GM21367 (cell line): ENCODE measurements at regions not wholly inside any gene's neighbourhood (a gene's known extent, or its start where the extent isn't known, plus 50 kb on each side); places are given as distances from the start of the nearest gene placed in this dataset.
"Not testable (repeated sequence)": the region's sequence is repeated elsewhere in the genome, so short reads cannot be mapped to it uniquely, and the experiment has no call there.

Source experiments
- ATAC-seq: cut with Tn5 transposase; IDR thresholded peaks from one replicate; pipeline ENCODE4 v1.9.1; 2021; ENCODE audit not compliant: unreplicated experiment

- no peak for ATAC-seq
Measured at GRCh38 chr6:25150863-25151262, 128.3 kb upstream of the CARMIL1 start.

- no peak for ATAC-seq
Measured at GRCh38 chr6:25153079-25153478, 126.1 kb upstream of the CARMIL1 start.

- no peak for ATAC-seq
Measured at GRCh38 chr6:25154034-25154596, 125.1 kb upstream of the CARMIL1 start.

GRCh38 chr6:25155211-25155610 is 124.0 kb upstream of the CARMIL1 start:
- no peak for ATAC-seq

- ATAC-seq, result no peak
Measured at GRCh38 chr6:25156123-25156522, 123.1 kb upstream of the CARMIL1 start.

GRCh38 chr6:25157183-25157582 is 122.0 kb upstream of the CARMIL1 start:
- ATAC-seq, result no peak

- no peak for ATAC-seq
Measured at GRCh38 chr6:25157842-25158241, 121.3 kb upstream of the CARMIL1 start.

- ATAC-seq, result not testable (repeated sequence)
Measured at GRCh38 chr6:25160134-25160533, 119.0 kb upstream of the CARMIL1 start.

- ATAC-seq, result no peak
Measured at GRCh38 chr6:25165177-25165576, 114.0 kb upstream of the CARMIL1 start.

- ATAC-seq, result no peak
Measured at GRCh38 chr6:25165800-25166199, 113.4 kb upstream of the CARMIL1 start.

- no peak for ATAC-seq
Measured at GRCh38 chr6:25166955-25167748, 112.0 kb upstream of the CARMIL1 start.

- ATAC-seq, result no peak
Measured at GRCh38 chr6:25167961-25168360, 111.2 kb upstream of the CARMIL1 start.

- no peak for ATAC-seq
Measured at GRCh38 chr6:25168637-25169036, 110.5 kb upstream of the CARMIL1 start.

- no peak for ATAC-seq
Measured at GRCh38 chr6:25169553-25169952, 109.6 kb upstream of the CARMIL1 start.

GRCh38 chr6:25169961-25170360 is 109.2 kb upstream of the CARMIL1 start:
- no peak for ATAC-seq

GRCh38 chr6:25170640-25171039 is 108.5 kb upstream of the CARMIL1 start:
- ATAC-seq, result no peak

- ATAC-seq, result no peak
Measured at GRCh38 chr6:25171301-25171700, 107.9 kb upstream of the CARMIL1 start.

GRCh38 chr6:25172819-25173218 is 106.4 kb upstream of the CARMIL1 start:
- no peak for ATAC-seq

- no peak for ATAC-seq
Measured at GRCh38 chr6:25173246-25173645, 105.9 kb upstream of the CARMIL1 start.

- no peak for ATAC-seq
Measured at GRCh38 chr6:25173951-25174474, 105.2 kb upstream of the CARMIL1 start.

- ATAC-seq, result no peak
Measured at GRCh38 chr6:25174678-25175077, 104.5 kb upstream of the CARMIL1 start.

GRCh38 chr6:25175196-25175595 is 104.0 kb upstream of the CARMIL1 start:
- ATAC-seq, result no peak
